ENCODE measurements at regions not wholly inside any gene's neighbourhood (a gene's known extent, or its start where the extent isn't known, plus 50 kb on each side); places are given as distances from the start of the nearest gene placed in this dataset.
A peak's percentile ranks its signal among the peaks of the same experiment; 100 is the strongest.
"Not testable (repeated sequence)": the region's sequence is repeated elsewhere in the genome, so short reads cannot be mapped to it uniquely, and the experiment has no call there.

DNA sequence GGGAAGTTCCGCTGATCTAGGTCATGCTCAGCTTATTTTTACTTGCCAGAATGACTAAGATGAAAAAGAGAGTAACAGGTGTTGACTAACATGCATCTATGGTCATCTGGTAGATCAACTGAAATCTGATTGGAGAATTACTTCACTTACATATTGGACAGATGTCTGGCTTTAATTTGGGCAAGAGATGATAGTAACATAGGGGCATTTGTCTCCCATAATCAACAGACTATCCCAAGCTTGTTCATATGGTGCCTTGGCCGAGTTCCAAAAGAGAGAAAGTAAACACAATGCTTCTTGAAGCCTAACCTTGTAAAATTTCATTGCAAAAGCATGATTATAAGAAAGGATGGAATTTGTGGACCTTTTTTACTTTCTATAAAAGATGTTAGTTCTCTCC is 503.7 kb downstream of the ADCYAP1 start:
- peak; percentile 33 for DNase-seq (ENCODE audit: low read depth, low spot score)
- in situ Hi-C loops (cut with HindIII; ENCODE audit: low pct_unique_long_range_greater_than_20kb, low sequenced_read_pairs), result no loop called here

DNA sequence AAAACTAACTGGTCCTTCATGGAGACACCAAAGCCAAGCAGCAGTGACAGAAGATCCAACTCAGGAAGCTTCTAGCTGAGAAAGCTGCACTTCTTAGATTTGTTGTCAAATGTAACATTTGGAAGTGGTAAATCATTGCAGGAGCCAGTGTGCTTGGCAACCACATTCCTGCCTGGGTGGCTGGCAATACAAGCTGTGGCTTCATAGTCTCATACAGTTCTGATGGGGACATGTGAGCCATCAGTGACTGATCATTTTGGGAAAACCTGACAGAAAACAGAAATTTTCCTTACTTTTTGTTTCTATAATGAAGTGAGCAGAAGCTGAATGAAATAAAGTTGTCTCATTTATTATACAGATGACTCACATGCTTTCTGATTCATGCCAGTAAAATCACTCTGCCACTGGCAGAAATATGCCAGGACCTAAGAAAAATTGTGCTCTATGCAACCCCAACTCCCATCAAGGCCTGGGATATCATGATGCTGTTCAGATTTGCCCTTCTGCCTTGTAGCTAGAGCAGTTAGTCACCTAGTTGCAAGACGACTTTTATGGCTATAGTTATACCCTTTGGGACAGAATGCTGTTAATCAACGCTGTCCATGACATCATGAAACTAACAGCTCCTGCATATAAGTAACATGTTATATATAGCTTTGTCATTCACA is 508.1 kb downstream of the ADCYAP1 start:
- in situ Hi-C loops (cut with HindIII; ENCODE audit: low pct_unique_long_range_greater_than_20kb, low sequenced_read_pairs), result no loop called here
- no peak for DNase-seq (ENCODE audit: low read depth, low spot score)

DNA sequence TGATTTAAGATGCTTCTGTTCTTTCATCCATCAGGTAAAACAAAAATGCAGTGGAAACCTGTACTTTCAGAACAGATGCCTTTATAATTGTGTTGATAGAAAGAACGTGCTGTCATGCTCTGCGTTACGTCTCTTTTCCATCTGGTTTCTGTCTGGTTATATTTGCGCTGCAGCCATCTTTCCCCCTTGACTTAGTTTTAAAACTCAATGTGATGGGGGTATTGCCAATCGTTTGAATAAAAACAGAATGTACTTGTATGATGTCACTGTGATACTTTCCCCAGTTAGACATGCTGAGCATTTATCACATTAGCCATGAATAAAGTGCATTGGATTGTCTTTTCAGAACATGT is 508.6 kb downstream of the ADCYAP1 start:
- in situ Hi-C loops (cut with HindIII; ENCODE audit: low pct_unique_long_range_greater_than_20kb, low sequenced_read_pairs), result no loop called here
- no peak for DNase-seq (ENCODE audit: low read depth, low spot score)

DNA sequence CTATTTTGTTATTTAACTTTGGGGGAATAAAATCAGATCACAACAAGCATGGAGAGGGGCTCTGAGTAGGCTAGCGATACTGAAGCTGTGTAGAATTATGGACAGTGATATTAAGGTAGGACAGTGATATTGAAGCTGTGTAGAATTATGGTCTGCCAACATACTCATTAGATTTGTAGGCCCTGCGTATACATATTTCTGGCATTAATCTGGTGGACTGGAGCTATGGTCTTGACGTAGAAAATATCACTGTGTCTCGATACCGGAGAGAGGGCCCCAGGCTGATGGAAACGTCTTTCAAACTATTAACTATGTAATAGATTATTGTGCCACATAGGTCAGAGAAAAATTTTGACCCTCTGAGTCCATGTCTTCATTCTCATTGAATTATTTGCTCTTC is 511.4 kb downstream of the ADCYAP1 start:
- no peak for DNase-seq (ENCODE audit: low read depth, low spot score)
- in situ Hi-C loops (cut with HindIII; ENCODE audit: low pct_unique_long_range_greater_than_20kb, low sequenced_read_pairs), result no loop called here

DNA sequence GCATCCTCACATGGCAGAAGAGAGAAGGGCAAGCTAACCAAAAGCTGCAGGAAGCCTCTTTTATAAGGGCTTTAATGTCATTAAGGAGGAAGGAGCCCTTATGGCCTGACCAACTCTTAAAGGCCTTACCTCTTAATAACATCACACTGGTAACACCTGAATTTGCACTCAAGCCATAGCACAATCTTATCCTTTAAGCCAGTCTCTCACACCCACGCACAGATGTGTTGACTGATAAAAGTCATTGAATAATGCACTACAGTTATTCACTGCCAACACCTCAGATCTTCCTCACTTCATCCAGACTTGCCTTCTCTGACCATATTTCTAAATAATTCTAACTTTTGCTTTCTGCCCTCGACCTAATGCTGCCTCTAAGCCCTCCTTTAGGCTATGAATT is 516.8 kb downstream of the ADCYAP1 start:
- in situ Hi-C loops (cut with HindIII; ENCODE audit: low pct_unique_long_range_greater_than_20kb, low sequenced_read_pairs), result no loop called here
- no peak for DNase-seq (ENCODE audit: low read depth, low spot score)

DNA sequence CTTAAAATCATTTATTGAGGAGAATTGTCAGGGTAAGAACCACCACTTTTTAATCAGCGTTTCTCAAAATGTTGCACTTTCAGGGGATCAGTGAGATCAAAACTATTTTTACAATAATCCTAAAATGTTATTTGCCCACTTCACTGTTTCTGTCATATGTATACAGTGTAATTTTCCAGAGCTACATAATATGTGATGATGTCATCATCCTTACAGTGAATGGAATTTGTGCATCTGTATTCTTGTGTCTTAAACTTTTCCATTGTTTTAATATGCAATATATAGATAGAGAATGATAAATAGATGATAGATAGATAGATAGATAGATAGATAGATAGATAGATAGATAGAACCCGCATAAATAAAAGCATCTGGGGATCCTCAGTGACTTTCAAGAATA is 518.0 kb downstream of the ADCYAP1 start:
- in situ Hi-C loops (cut with HindIII; ENCODE audit: low pct_unique_long_range_greater_than_20kb, low sequenced_read_pairs), result no loop called here
- no peak for DNase-seq (ENCODE audit: low read depth, low spot score)

DNA sequence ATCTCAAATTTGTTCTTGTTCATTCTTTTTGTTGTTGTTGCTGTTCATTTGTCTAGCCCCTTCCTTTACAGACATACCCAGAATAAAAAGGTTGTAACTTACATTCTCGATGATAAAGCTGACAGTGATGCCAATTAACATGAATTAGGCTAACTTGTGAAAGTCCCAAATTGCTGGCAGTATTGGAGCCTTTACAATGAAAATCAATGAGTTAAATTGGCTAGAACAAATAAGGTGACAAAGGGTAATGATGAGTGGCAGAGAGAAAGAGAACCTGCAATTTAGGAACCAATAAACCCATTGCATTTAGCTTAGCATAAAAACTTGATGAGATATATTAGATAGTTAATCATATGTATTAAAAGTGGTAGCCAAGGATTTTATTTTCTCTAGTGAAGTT is 521.0 kb downstream of the ADCYAP1 start:
- in situ Hi-C loops (cut with HindIII; ENCODE audit: low pct_unique_long_range_greater_than_20kb, low sequenced_read_pairs), result no loop called here

DNA sequence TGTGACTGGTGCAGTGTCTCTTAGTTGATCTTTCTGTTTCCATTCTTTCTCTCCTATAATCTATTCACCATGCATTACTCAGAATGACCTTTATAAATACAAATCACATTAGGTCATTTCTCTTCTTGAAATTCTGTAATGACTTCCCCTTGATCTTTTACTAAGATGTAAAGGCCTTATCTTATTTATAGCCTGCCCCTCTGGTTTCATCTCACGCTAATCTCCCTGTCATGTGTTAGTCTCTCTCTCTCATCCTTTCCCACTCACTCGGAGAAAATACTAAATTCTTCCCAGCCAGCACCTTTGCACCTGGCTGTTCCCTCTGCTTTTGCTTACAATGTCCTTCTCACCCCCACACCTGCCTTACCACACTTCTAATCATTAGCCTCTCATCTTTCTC is 530.8 kb downstream of the ADCYAP1 start:
- DNase-seq (ENCODE audit: low read depth, low spot score), result no peak
- in situ Hi-C loops (cut with HindIII; ENCODE audit: low pct_unique_long_range_greater_than_20kb, low sequenced_read_pairs), result no loop called here

More for the DNA sequence above, 521.0 kb downstream of the ADCYAP1 start:
- DNase-seq (ENCODE audit: low read depth, low spot score), result no peak

DNA sequence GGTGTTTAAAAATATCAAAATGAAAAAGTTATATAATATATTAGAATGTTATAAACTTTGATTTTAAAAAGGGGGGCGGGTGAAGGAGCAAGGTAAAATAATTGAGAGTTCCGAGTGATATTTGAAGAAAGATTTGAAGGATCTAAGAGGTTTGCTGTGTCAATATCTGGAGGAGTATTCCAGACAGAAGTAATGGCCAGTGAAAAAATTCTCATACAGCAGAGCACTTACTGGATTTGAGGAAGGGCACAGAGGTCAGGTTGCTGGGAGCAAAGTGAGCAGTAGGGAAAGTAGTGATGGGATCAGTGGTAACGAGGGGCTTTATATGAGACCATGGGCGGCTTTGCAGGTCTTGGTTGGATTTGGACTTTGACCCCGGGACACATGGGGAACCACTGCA is 531.5 kb downstream of the ADCYAP1 start:
- in situ Hi-C loops (cut with HindIII; ENCODE audit: low pct_unique_long_range_greater_than_20kb, low sequenced_read_pairs), result no loop called here
- no peak for DNase-seq (ENCODE audit: low read depth, low spot score)

DNA sequence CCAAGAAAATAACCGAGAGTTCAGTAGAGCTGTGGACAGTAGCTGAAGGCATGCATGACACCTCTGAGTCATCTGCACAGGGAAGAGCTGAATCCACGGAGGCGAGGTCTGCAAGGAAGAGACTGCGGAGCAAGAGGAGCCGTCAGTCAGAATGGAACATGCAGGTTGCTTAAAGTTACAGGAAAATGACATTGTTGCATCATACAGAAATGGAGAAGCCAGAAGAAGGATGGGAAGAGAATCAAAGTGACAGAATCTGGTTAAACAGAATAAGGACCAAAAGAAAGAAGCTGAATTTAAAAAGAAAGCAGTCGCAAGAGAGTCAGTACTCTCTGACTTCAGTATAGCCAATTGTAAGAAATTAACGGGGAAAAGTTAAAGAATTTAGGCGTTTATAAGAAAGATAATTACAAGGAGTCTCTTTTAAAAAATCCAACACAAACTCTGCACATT is 533.8 kb downstream of the ADCYAP1 start:
- DNase-seq (ENCODE audit: low read depth, low spot score), result peak; percentile 8
- in situ Hi-C loops (cut with HindIII; ENCODE audit: low pct_unique_long_range_greater_than_20kb, low sequenced_read_pairs), result no loop called here

DNA sequence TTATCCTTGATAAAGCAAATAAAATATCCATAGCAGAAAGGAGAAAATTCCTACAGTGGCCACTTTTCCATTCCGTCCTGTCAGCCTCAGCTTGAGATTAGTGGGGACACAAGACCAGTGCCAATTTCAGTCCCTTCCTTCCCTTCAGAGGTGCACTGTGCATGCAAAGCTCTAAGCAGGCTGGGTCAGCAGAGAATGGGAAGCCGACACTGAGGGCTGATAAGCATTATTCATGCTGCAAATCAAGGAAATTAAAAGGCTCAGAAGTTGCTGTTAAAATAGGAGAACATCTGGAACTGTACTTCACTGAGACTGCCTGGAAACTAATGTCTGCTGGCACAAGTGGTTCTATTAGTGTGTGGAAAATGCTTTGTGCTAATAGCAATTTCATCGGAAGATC is 534.3 kb downstream of the ADCYAP1 start:
- DNase-seq (ENCODE audit: low read depth, low spot score), result no peak
- in situ Hi-C loops (cut with HindIII; ENCODE audit: low pct_unique_long_range_greater_than_20kb, low sequenced_read_pairs), result no loop called here

DNA sequence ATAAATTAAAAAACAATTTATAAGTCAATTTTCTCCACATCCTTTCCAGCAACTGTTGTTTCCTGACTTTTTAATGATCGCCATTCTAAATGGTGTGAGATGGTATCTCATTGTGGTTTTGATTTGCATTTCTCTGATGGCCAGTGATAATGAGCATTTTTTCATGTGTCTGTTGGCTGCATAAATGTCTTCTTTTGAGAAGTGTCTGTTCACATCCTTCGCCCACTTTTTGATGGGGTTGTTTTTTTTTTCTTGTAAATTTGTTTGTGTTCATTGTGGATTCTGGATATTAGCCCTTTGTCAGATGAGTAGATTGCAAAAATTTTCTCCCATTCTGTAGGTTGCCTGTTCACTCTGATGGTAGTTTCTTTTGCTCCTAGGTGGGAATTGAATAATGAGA is 539.4 kb downstream of the ADCYAP1 start:
- in situ Hi-C loops (cut with HindIII; ENCODE audit: low pct_unique_long_range_greater_than_20kb, low sequenced_read_pairs); DNase-seq (ENCODE audit: low read depth, low spot score): not testable (repeated sequence)

DNA sequence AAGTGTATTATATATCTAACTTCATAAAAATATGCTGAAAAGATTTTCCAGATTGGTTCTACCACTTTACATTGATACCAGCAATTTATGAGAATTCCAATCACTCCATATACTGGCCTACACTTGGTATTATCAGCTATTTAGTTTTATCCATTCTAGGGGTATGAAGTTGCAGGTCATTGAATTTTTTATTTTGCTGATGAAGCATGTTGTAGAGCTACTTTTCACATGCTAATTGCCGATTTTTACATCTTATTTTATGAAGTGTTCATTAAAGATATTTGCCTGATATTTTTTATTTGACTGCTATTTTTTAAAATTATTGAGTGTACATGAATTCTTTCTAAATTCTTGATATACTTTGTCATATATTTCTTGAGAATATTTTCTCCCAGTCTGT is 542.1 kb downstream of the ADCYAP1 start:
- DNase-seq (ENCODE audit: low read depth, low spot score), result no peak
- in situ Hi-C loops (cut with HindIII; ENCODE audit: low pct_unique_long_range_greater_than_20kb, low sequenced_read_pairs), result no loop called here

DNA sequence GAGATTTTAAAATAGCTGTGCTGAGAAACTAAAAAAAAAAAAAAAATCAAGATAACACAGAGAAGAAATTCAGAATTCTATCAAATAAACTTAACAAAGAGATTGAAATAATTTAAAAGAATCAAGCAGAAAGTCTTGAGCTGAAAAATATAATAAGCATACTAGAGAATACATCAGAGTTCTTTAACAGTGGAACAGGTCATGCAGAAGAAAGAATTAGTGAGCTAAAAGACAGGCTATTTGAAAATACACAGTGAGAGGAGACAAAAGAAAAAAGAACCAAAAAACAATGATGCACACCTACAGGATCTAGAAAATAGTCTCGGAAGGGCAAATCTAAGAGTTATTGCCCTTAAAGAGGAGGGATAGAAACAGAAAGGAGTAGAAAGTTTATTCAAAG is 548.1 kb downstream of the ADCYAP1 start:
- DNase-seq (ENCODE audit: low read depth, low spot score), result no peak
- in situ Hi-C loops (cut with HindIII; ENCODE audit: low pct_unique_long_range_greater_than_20kb, low sequenced_read_pairs), result no loop called here

DNA sequence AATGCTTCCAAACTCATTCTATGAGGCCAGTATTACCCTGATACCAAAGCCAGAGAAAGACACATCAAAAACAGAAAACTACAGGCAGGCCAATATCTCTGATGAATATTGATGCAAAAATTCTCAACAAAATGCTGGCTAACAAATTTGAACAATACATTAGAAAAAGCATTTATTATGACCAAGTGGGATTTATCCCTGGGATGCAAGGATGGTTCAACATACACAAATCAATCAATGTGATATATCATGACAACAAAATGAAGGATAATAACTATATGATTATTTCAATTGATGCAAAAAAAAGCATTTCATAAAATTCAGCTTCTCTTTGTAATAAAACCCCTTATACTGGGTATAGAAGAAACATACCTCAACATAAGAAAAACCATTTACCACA is 550.9 kb downstream of the ADCYAP1 start:
- DNase-seq (ENCODE audit: low read depth, low spot score), result no peak
- in situ Hi-C loops (cut with HindIII; ENCODE audit: low pct_unique_long_range_greater_than_20kb, low sequenced_read_pairs), result no loop called here

DNA sequence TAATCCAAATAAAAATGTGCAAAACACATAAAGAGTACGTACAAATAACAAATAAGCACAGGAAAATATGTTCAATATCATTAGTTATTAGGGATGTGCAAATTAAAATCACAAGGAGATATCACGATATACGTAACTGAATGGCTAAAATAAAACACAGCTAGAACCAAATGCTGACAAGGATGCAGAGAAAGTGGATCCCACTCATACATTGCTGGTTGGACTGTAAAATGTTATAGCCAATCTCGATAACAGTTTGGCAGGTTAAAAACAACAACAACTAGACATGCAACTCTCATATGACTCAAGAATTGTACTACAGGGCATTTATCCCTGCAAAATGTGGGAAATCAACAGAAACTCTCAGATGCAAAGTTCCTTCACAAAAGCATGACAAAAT is 553.9 kb downstream of the ADCYAP1 start:
- in situ Hi-C loops (cut with HindIII; ENCODE audit: low pct_unique_long_range_greater_than_20kb, low sequenced_read_pairs), result no loop called here
- DNase-seq (ENCODE audit: low read depth, low spot score), result no peak

DNA sequence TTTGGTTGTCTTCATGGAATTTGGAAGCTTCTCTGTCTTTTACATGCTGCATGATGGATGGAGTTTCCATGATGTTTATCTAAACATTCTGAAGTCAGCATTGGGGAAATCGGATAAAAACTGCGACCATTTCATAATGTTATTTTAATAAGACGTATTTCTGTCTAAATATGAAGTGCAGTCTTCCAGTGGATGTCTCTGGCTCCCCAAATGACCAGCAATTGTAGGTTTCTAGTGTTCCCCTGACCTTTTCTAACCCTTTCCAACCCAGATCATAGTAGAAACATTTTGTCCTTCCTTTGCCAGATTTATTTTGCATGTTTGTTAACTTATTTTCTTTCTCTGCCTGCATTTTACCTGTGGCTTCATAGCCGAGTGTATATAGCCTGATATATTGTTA is 559.3 kb downstream of the ADCYAP1 start:
- in situ Hi-C loops (cut with HindIII; ENCODE audit: low pct_unique_long_range_greater_than_20kb, low sequenced_read_pairs), result no loop called here
- DNase-seq (ENCODE audit: low read depth, low spot score), result no peak

DNA sequence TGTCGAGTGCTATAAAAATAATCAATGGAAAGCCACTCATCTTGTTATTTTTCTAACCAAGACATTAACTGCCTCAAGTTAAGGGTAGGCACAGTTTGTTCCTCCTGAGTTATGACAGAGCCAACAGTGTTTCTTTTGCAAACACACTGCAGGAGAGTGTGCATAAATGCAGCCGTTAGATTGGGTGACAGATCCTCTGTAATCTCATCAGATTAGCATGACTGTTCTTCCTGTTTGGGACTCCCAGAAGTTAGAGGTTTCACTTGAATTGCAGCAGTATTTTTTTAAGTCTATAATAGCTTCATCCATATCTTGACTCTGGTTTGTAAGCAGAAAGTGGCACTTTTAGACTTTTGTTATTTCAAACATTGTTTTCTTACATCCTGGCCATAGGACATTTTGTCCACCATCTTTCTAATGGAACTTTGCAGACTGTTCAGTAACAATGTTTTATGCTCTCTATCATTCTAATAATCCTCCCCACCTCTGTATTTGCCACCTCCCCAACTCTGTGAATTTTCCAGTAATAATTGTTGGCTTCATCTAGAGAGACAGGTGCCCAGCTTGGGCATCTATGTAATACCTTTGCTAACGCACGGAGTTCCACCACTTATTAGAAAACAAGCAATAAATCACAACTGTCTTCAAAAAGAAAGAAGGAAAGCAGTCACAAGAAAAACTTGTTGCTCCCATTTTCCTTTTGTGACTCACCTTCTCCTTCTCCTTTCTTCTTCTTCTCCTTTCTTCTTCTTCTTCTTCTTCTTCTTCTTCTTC is 560.0 kb downstream of the ADCYAP1 start:
- DNase-seq (ENCODE audit: low read depth, low spot score), result no peak
- in situ Hi-C loops (cut with HindIII; ENCODE audit: low pct_unique_long_range_greater_than_20kb, low sequenced_read_pairs), result no loop called here

DNA sequence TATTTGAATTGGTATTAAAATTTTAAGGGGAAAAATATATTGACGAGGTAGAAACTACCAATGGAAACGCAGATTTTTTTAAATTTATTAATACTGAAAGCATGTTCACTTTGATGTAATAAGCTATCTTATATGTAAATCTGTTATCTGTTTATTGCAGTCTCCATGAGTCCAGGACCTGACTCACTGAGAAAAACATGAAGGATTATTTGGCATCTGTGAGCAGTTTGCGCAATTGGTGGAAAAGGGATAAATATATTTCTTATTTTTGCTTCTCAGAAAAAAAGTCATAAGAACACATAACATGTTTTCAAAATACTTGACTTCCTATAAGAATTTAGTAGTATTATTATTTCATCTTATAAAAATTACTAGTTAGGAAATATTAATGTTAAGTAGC is 561.4 kb downstream of the ADCYAP1 start:
- no peak for DNase-seq (ENCODE audit: low read depth, low spot score)
- in situ Hi-C loops (cut with HindIII; ENCODE audit: low pct_unique_long_range_greater_than_20kb, low sequenced_read_pairs), result no loop called here
